GM23338 (cell line): ENCODE measurements at regions not wholly inside any gene's neighbourhood (a gene's known extent, or its start where the extent isn't known, plus 50 kb on each side); places are given as distances from the start of the nearest gene placed in this dataset.

Source experiments
- ATAC-seq: fragments of 200-7000 bp; cut with Tn5 transposase; 3 replicates; pipeline ENCODE4 v1.9.1; 2020
- DNase-seq: peaks from one replicate; pipeline ENCODE4 v3.0.0-alpha.2; 2015; ENCODE audit warnings: low spot score
- H2AFZ ChIP-seq: fragments of 200-600 bp; sonication (generic); 2 replicates; pipeline ENCODE4 v1.8.0; 2016; ENCODE audit warnings: antibody characterized with exemption, mild to moderate bottlenecking, moderate library complexity
- H3F3A ChIP-seq: fragments of 200-600 bp; sonication (generic); replicated peaks from 2 replicates; pipeline ENCODE4 v1.8.0; 2017; ENCODE audit warnings: antibody characterized with exemption, mixed run types, low read depth
- H3K27ac ChIP-seq: fragments of 200-600 bp; sonication (generic); 2 replicates; pipeline ENCODE4 v1.6.1; 2016; ENCODE audit warnings: low read depth
- H3K27me3 ChIP-seq: fragments of 200-600 bp; sonication (generic); 2 replicates; pipeline ENCODE4 v1.8.0; 2016; ENCODE audit warnings: mild to moderate bottlenecking, mixed run types, moderate library complexity; ENCODE audit not compliant: insufficient read depth
- H3K36me3 ChIP-seq: fragments of 200-600 bp; sonication (generic); 2 replicates; pipeline ENCODE4 v1.8.0; 2016; ENCODE audit warnings: mild to moderate bottlenecking; ENCODE audit not compliant: insufficient read depth
- H3K4me1 ChIP-seq: fragments of 200-600 bp; sonication (generic); 2 replicates; pipeline ENCODE4 v1.8.0; 2016; ENCODE audit warnings: mild to moderate bottlenecking, moderate library complexity; ENCODE audit not compliant: insufficient read depth
- H3K4me2 ChIP-seq: fragments of 200-600 bp; sonication (generic); 2 replicates; pipeline ENCODE4 v1.7.1; 2017; ENCODE audit warnings: mixed run types
- H3K4me3 ChIP-seq: fragments of 200-600 bp; sonication (generic); 2 replicates; pipeline ENCODE4 v1.6.1; 2016; ENCODE audit warnings: mixed run types
- H3K79me2 ChIP-seq: fragments of 200-600 bp; sonication (generic); replicated peaks from 2 replicates; pipeline ENCODE4 v1.8.0; 2017; ENCODE audit warnings: mild to moderate bottlenecking; ENCODE audit not compliant: insufficient read depth
- H3K9me2 ChIP-seq: fragments of 200-600 bp; sonication (generic); 2 replicates; pipeline ENCODE4 v1.8.0; 2017; ENCODE audit not compliant: insufficient read depth
- H4K20me1 ChIP-seq: fragments of 200-600 bp; sonication (generic); replicated peaks from 2 replicates; pipeline ENCODE4 v1.8.0; 2017; ENCODE audit warnings: mild to moderate bottlenecking; ENCODE audit not compliant: insufficient read depth
- H3K27ac Mint-ChIP-seq: 2 replicates; pipeline ENCODE4 v1.8.0; 2020; ENCODE audit warnings: inconsistent platforms, mild to moderate bottlenecking, moderate library complexity, mixed read lengths
- H3K27me3 Mint-ChIP-seq: 3 replicates; pipeline ENCODE4 v1.8.0; 2022; ENCODE audit warnings: low read depth, mild to moderate bottlenecking, moderate library complexity, mixed read lengths, inconsistent platforms; ENCODE audit not compliant: insufficient read depth, poor library complexity
- H3K36me3 Mint-ChIP-seq: 3 replicates; pipeline ENCODE4 v1.8.0; 2021; ENCODE audit warnings: low read depth, mild to moderate bottlenecking, inconsistent platforms, moderate library complexity, mixed read lengths
- H3K4me1 Mint-ChIP-seq: 3 replicates; pipeline ENCODE4 v1.8.0; 2020; ENCODE audit warnings: mild to moderate bottlenecking, inconsistent platforms, mixed read lengths
- H3K4me3 Mint-ChIP-seq: 3 replicates; pipeline ENCODE4 v1.8.0; 2021; ENCODE audit warnings: moderate library complexity, mild to moderate bottlenecking, inconsistent platforms, mixed read lengths
- H3K9me3 Mint-ChIP-seq: 3 replicates; pipeline ENCODE4 v1.8.0; 2020; ENCODE audit warnings: moderate library complexity, mild to moderate bottlenecking, inconsistent platforms, mixed read lengths
- CREB1 ChIP-seq: fragments of 250-450 bp; sonication (Bioruptor Pico); IDR thresholded peaks from 2 replicates; pipeline ENCODE4 v1.5.0; 2020; ENCODE audit warnings: low read depth, mild to moderate bottlenecking, moderate library complexity
- CTCF ChIP-seq, 2 experiments: fragments of 200-600 bp in 1 of 2; sonication (generic) in 1 of 2; conservative IDR thresholded peaks; 2 replicates each; pipeline versions ENCODE4 v1.5.1 to v1.6.1; 2016 to 2017; ENCODE audit warnings: antibody characterized with exemption in 2 of 2, low read depth in 2 of 2, mild to moderate bottlenecking in 2 of 2, moderate library complexity in 1 of 2
- ETS1 ChIP-seq: IDR thresholded peaks from 2 replicates; pipeline ENCODE4 v1.6.1; 2016; ENCODE audit warnings: antibody characterized with exemption
- EZH2 ChIP-seq: fragments of 200-600 bp; sonication (generic); IDR thresholded peaks from one replicate; pipeline ENCODE4 v1.8.0; 2017; ENCODE audit warnings: antibody characterized with exemption, mild to moderate bottlenecking, low read depth; ENCODE audit not compliant: unreplicated experiment
- EZH2phosphoT487 ChIP-seq: fragments of 200-600 bp; sonication (generic); IDR thresholded peaks from one replicate; pipeline ENCODE4 v1.8.1; 2018; ENCODE audit warnings: antibody characterized with exemption; ENCODE audit not compliant: unreplicated experiment
- JUNB ChIP-seq: IDR thresholded peaks from one replicate; pipeline ENCODE4 v1.6.1; 2016; ENCODE audit warnings: antibody characterized with exemption; ENCODE audit not compliant: unreplicated experiment
- NANOG ChIP-seq: IDR thresholded peaks from 2 replicates; pipeline ENCODE4 v1.6.1; 2016; ENCODE audit warnings: antibody characterized with exemption, borderline replicate concordance
- POLR2AphosphoS5 ChIP-seq: IDR thresholded peaks from 2 replicates; pipeline ENCODE4 v1.6.1; 2016; ENCODE audit warnings: antibody characterized with exemption, low read depth
- REST ChIP-seq: IDR thresholded peaks from one replicate; pipeline ENCODE4 v1.6.1; 2018; ENCODE audit warnings: antibody characterized with exemption; ENCODE audit not compliant: unreplicated experiment
- STAT1 ChIP-seq: IDR thresholded peaks from one replicate; pipeline ENCODE4 v1.6.1; 2016; ENCODE audit warnings: antibody characterized with exemption; ENCODE audit not compliant: unreplicated experiment
- ZNF114 ChIP-seq: fragments of 250-450 bp; sonication (Bioruptor Pico); IDR thresholded peaks from 2 replicates; pipeline ENCODE4 v1.5.0; 2020; ENCODE audit warnings: mild to moderate bottlenecking, moderate library complexity
- ZNF331 ChIP-seq: fragments of 250-450 bp; sonication (Bioruptor Pico); IDR thresholded peaks from 2 replicates; pipeline ENCODE4 v1.5.0; 2020; ENCODE audit warnings: low read depth, mild to moderate bottlenecking, moderate library complexity
- ZNF462 ChIP-seq: fragments of 250-450 bp; sonication (Bioruptor Pico); IDR thresholded peaks from 2 replicates; pipeline ENCODE4 v1.5.0; 2020; ENCODE audit warnings: mild to moderate bottlenecking, moderate library complexity

DNA sequence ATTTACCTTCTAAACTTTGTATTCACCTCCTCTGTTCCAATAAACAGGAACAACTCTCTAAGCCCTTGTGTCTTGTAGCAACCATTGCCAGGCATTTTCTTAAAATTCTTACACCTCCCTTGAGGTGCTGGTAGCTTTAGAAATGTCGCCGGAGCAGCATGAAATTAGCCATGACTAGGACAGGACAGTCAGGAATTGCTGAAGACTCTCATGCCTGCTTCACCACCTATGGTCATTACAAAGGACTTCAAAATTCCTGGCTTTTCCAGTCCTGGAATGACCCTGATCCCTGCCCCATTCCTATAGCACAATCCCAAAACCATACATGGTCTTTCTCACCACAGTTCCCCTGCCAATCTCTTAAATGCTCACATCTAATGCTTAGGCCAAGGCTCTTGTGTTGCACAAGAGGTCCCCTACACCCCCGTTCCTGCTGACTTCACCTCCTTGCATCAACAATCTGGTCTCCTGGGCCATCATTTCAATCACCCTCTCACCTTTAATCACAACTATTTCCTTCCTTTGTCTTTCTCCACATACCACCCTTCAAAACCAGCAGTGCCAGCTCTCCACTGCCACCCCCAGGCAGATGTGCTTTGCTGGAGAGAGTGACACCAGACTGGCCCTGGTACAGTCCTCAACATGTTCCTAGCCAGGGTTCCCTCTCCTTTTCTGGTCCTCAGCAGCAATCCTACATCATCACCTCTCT lies 113.2 kb upstream of the TJP1 start:
- H3K36me3 Mint-ChIP-seq, result no peaks in the 10 kb centered on the region
- no peaks in the 10 kb centered on the region for H3F3A ChIP-seq
- no peaks in the 10 kb centered on the region for H3K36me3 ChIP-seq
- ATAC-seq (peak; percentile 94), DNase-seq (peak; percentile 53)
- H3K4me1 Mint-ChIP-seq, result peaks cover 21% of the 10 kb centered on the region
- no peak overlapping the region for H3K4me3 Mint-ChIP-seq
- H3K79me2 ChIP-seq, result no peaks in the 10 kb centered on the region
- H3K9me3 Mint-ChIP-seq, result no peaks in the 10 kb centered on the region
- peak overlapping the region; percentile 34; the same call in 1 of the 2 replicates for H2AFZ ChIP-seq
- peaks cover 7% of the 10 kb centered on the region; the same call in 1 of the 2 replicates for H3K4me1 ChIP-seq
- H3K4me3 ChIP-seq, result no peak overlapping the region
- H3K27me3 ChIP-seq, result no peaks in the 10 kb centered on the region
- TF ChIP-seq CREB1 (no peak), POLR2AphosphoS5 (no peak), ZNF331 (CRISPR knock-in tag) (no peak), EZH2 (no peak), STAT1 (no peak), ZNF114 (CRISPR knock-in tag) (no peak; the same call in 1 of the 2 replicates), ZNF462 (CRISPR knock-in tag) (peak; percentile 51; the same call in 1 of the 2 replicates), ETS1 (no peak), CTCF (conservative IDR thresholded peaks at IDR 0.05; ENCODE audit: low read depth in 2 of 2) (peak; percentile 52 to 75), EZH2phosphoT487 (no peak), NANOG (no peak), REST (no peak), JUNB (no peak)
- no peaks in the 10 kb centered on the region for H4K20me1 ChIP-seq
- peaks cover 3% of the 10 kb centered on the region for H3K27me3 Mint-ChIP-seq
- H3K9me2 ChIP-seq, result no peaks in the 10 kb centered on the region
- H3K27ac ChIP-seq, result no peak overlapping the region
- H3K27ac Mint-ChIP-seq, result no peak overlapping the region
- no peak overlapping the region for H3K4me2 ChIP-seq
